Colon (tissue), 2 donors: ENCODE measurements at regions not wholly inside any gene's neighbourhood (a gene's known extent, or its start where the extent isn't known, plus 50 kb on each side); places are given as distances from the start of the nearest gene placed in this dataset.
"Not testable (repeated sequence)": the region's sequence is repeated elsewhere in the genome, so short reads cannot be mapped to it uniquely, and the experiment has no call there.

ENCODE experiments used
- FAIRE-seq: peaks from 2 replicates; lab custom pipeline; 2012; peaks lifted over from hg19 to GRCh38; lab: Jason Lieb, UNC
- donor health status: control.
- donor health status: control.

DNA sequence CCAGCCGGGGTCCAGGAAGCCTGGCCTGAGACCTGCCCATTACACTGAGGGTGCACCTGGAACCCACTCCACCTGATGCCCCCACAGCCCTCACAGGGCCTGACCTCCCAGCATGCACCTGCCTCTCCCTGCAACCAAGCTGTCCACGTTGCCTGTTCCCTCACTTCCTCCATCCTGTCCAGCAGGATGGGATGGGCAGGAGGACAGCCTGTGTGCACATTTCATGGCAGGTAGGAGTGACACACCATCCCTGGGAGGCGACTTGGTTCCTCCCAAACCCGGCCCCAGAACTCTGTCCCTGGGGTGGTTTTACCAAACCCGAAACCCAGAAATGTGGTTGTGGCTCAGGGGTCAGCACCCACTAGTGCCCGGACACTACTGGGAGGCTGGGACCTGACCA, 203.8 kb upstream of the ZNF519 start:
- not testable (repeated sequence) for FAIRE-seq

DNA sequence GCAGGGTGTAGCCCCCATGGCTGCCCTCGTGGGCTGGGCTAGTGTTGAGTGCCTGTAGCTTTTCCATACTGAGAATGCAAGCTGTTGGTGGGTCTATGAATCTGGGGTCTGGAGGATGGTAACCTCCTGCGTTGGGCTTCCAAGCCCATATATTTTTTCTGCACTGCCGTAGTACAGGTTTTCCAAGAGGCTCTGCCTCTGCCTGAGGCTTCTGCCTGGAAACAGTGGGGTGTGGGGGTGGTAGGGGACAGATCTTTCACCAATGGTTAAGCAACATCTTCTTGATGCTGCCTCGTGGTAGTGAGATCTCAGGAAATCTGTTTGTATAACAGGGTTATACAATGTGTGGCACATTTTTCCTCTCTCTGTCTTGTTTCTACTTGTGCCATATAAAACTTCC, 189.0 kb upstream of the ZNF519 start:
- FAIRE-seq = not testable (repeated sequence)

- not testable (repeated sequence) for FAIRE-seq
These were observed 169.0 kb upstream of the ZNF519 start for GRCh38 chr18:14301255-14301654.

DNA sequence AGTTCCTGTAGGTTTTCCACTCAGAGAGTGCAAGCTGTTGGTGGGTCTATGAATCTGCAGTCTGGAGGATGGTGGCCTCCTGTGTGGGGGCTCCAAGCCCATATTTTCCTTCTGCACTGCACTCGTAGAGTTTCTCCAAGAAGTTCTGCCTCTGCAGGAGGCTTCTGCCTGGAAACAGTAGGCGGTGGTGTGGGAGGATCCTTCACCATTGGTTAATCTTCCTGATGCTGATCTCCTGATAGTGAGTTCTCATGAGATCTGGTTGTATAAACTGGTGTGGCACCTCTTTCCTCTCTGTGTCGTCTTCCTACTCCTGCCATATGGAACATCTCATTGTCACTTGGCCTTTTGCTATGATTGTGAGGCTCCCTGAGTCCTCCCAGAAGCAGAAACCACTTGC, 162.8 kb upstream of the ZNF519 start:
- FAIRE-seq = not testable (repeated sequence)

GRCh38 chr18:14285053-14285452, 152.8 kb upstream of the ZNF519 start:
- no peak for FAIRE-seq

GRCh38 chr18:14275391-14275790, 143.2 kb upstream of the ZNF519 start:
- not testable (repeated sequence) for FAIRE-seq

DNA sequence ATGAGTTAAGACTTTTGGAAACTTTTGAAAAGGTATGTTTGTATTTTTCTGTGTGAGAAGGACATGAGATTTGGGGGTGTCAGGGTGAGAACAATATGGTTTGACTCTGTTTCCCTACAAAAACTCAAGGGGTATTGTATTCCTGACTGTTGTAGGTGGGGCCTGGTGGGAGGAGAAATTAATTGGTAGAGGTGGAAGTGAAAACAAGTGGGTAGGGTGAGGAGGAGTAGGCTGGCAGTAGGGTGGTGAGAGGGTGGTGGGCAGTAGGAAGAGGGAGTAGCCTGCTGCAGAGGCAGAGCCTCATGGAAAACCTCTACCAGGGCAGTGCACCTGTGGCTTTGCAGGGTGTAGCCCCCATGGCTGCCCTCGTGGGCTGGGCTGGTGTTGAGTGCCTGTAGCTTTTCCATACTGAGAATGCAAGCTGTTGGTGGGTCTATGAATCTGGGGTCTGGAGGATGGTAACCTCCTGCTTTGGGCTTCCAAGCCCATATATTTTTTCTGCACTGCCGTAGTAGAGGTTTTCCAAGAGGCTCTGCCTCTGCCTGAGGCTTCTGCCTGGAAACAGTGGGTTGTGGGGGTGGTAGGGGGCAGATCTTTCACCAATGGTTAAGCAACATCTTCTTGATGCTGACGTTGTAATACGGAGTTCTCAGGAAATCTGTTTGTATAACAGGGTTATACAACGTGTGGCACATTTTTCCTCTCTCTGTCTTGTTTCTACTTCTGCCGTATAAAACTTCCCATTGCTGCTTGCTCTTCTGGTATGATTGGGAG, 133.6 kb upstream of the ZNF519 start:
- FAIRE-seq = not testable (repeated sequence)

- not testable (repeated sequence) for FAIRE-seq
These were observed 130.6 kb upstream of the ZNF519 start for GRCh38 chr18:14262786-14263185.

- FAIRE-seq = not testable (repeated sequence)
These were observed 117.9 kb upstream of the ZNF519 start for GRCh38 chr18:14250084-14250677.

DNA sequence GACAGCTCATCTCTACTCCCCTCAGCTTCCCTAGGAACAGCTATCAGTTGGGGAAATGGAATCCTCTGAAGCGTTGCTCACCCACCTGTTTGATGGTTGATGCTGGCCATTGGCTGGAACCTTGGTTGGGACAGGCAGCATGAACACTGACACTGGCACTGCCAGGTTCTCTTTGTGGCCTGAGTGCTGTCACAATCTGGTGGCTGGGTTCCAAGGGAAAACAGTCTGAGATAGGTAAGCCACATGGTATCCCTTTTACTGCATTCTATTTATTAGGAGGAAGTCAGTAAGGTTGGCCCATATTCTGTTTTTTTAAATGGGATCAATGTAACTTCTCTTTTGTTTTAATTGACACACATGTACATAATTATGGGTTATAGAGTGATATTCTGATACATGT, 107.0 kb upstream of the ZNF519 start:
- peak; percentile 75 for FAIRE-seq

- not testable (repeated sequence) for FAIRE-seq
These were observed 104.3 kb upstream of the ZNF519 start for GRCh38 chr18:14236356-14237048.

- not testable (repeated sequence) for FAIRE-seq
These were observed 93.0 kb upstream of the ZNF519 start for GRCh38 chr18:14225286-14225679.

DNA sequence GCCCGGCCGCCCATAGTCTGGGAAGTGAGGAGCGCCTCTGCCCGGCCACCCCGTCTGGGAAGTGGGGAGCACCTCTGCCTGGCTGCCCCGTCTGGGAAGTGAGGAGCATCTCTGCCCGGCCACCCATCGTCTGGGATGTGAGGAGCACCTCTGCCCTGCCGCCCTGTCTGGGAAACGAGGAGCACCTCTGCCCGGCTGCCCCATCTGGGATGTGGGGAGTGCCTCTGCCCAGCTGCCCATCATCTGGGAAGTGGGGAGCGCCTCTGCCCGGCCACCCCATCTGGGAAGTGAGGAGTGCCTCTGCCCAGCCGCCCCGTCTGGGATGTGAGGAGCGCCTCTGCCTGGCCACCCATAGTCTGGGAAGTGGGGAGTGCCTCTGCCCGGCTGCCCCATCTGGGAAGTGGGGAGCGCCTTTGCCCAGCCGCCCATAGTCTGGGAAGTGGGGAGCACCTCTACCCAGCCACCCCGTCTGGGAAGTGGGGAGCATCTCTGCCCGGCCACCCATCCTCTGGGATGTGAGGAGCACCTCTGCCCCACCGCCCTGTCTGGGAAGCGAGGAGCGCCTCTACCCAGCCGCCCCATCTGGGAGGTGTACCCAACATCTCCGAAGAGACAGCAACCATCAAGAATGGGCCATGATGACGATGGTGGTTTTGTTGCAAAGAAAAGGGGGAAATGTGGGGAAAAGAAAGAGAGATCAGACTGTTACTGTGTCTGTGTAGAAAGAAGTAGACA, 92.5 kb upstream of the ZNF519 start:
- FAIRE-seq = not testable (repeated sequence)

DNA sequence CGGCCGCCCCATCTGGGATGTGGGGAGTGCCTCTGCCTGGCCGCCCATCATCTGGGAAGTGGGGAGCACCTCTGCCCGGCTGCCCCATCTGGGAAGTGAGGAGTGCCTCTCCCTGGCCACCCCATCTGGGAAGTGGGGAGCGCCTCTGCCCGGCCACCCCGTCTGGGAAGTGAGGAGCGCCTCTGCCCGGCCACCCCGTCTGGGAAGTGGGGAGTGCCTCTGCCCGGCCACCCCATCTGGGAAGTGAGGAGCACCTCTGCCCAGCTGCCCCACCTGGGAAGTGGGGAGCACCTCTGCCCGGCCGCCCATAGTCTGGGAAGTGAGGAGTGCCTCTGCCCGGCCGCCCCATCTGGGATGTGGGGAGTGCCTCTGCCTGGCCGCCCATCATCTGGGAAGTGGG, 91.7 kb upstream of the ZNF519 start:
- not testable (repeated sequence) for FAIRE-seq

- not testable (repeated sequence) for FAIRE-seq
These were observed 91.1 kb upstream of the ZNF519 start for GRCh38 chr18:14223231-14223822.

- not testable (repeated sequence) for FAIRE-seq
These were observed 90.4 kb upstream of the ZNF519 start for GRCh38 chr18:14222354-14223221.

- no peak for FAIRE-seq
These were observed 89.5 kb upstream of the ZNF519 start for GRCh38 chr18:14221689-14222088.

GRCh38 chr18:14215952-14216351, 83.7 kb upstream of the ZNF519 start:
- not testable (repeated sequence) for FAIRE-seq

GRCh38 chr18:14203424-14203823, 71.2 kb upstream of the ZNF519 start:
- not testable (repeated sequence) for FAIRE-seq

DNA sequence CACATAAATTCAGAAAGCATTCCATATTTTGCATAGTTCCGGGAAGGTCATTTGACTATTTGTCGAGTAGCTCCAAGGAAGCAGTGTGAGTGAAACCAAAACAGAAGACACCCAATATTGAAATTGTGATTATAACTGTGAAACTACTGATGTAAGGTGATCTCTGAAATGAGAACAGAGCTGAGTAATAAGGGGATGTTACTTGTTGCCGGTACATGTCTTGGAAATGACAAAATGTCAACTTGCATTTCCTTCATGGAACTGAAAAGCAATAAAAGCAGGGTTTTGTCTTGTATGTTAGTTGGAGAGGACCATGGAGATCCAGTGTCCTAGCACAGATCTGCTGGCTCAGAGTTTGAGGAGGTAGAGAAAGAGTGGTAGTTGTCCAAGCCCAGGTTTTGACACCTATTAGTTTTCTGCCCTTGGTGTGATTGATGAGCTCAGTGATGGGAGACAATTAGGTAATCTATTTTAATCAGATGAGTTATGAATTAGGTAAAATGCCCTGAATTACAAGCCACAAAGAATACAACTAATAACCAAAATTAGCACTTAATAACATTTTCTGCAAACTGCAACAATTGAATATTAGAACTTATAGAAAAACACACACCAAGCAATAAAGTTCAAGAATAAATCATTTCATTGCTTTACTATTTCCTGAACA, 58.7 kb upstream of the ZNF519 start:
- not testable (repeated sequence) for FAIRE-seq
